ENCODE measurements at regions not wholly inside any gene's neighbourhood (a gene's known extent, or its start where the extent isn't known, plus 50 kb on each side); places are given as distances from the start of the nearest gene placed in this dataset.
A peak's percentile ranks its signal among the peaks of the same experiment; 100 is the strongest.

DNA sequence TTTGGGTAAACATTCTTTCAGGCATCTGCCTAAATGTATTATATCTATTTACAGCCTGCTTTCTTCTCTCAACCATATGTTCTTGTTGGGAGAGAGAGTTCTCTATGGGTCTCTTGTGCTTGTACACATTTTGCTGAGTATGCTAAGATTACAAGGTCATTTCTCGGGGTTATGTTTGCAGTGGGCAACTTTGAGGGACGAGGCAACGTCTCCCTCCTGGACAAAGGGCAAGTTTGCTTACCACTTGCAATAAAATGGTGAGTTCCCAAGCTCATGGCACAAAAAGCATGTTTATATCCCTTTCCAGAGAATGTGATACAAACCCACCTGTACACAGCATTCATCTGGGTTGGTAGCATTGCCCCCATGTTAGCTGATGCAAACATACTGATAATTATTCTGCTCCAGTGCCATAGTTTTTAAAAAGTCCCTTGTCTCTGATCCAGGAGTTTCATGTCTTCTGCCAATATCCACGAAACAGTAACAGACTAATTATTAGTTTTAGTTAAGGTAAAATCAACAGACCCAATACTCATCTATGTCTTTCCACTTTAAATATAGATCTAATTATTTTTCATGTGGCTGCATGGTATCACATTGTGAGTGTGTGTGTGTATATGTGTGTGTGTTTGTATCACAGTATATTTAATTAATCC lies 84.2 kb upstream of the MAPK4 start:
- Histone ChIP-seq H3K4me1 (no peaks in the 10 kb centered on the region), H3K27ac (no peak overlapping the region), H3K36me3 (no peaks in the 10 kb centered on the region), H3K27me3 (peaks cover 0 to 3% (median 0%) of the 10 kb centered on the region in 3 donors), H3K9me3 (no peaks in the 10 kb centered on the region), H3K4me3 (no peak overlapping the region)
- intact Hi-C loops (cut with DNase I; ENCODE audit: low total_unique reads) = no loop called here
- WGBS, 5 donors = 22 to 41% (median 34%) methylated on average over 4 of the region's 4 CpGs
- DNase-seq = no peak
- TF ChIP-seq EP300 (IDR thresholded peaks at IDR 0.05) (no peak), POLR2AphosphoS5 (IDR thresholded peaks at IDR 0.05) (no peak), POLR2A (IDR thresholded peaks at IDR 0.05) (no peak)
- TF ChIP-seq, protein P1, sequence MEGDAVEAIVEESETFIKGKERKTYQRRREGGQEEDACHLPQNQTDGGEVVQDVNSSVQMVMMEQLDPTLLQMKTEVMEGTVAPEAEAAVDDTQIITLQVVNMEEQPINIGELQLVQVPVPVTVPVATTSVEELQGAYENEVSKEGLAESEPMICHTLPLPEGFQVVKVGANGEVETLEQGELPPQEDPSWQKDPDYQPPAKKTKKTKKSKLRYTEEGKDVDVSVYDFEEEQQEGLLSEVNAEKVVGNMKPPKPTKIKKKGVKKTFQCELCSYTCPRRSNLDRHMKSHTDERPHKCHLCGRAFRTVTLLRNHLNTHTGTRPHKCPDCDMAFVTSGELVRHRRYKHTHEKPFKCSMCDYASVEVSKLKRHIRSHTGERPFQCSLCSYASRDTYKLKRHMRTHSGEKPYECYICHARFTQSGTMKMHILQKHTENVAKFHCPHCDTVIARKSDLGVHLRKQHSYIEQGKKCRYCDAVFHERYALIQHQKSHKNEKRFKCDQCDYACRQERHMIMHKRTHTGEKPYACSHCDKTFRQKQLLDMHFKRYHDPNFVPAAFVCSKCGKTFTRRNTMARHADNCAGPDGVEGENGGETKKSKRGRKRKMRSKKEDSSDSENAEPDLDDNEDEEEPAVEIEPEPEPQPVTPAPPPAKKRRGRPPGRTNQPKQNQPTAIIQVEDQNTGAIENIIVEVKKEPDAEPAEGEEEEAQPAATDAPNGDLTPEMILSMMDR (IDR thresholded peaks at IDR 0.05) = no peak

DNA sequence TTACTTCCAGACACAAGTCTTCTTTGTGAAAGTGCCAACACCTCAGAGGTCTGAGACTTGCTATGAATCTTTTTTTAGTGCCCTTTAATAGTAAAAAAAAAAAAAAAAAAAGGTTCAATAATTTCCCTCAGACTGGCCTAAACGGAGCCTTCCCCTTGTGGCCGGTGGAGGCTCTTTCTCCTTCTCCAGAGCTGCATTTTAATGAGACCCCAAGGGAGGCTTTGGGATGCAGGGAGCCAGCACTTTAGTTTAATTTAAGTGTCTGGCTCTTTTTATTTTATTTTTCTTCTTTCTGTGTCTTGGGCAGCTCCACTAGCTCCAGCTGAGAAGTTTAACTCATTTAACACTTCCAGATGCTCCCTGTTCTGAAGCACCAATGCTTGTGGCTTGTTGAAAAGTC lies 67.8 kb upstream of the MAPK4 start:
- Histone ChIP-seq H3K27me3 (no peaks in the 10 kb centered on the region), H3K9me3 (peaks cover 0 to 17% (median 11%) of the 10 kb centered on the region in 4 donors), H3K4me1 (no peaks in the 10 kb centered on the region), H3K4me3 (no peak overlapping the region), H3K27ac (no peak overlapping the region), H3K36me3 (no peaks in the 10 kb centered on the region)
- DNase-seq = peak in 1 of 2 donors; percentile 13
- WGBS, 5 donors = 38 to 79% (median 72%) methylated on average over 2 of the region's 2 CpGs
- TF ChIP-seq, protein P1 (IDR thresholded peaks at IDR 0.05) = no peak
- TF ChIP-seq POLR2AphosphoS5 (IDR thresholded peaks at IDR 0.05) = no peak
- no peak for TF ChIP-seq POLR2A (IDR thresholded peaks at IDR 0.05)
- intact Hi-C loops (cut with DNase I; ENCODE audit: low total_unique reads) = no loop called here

DNA sequence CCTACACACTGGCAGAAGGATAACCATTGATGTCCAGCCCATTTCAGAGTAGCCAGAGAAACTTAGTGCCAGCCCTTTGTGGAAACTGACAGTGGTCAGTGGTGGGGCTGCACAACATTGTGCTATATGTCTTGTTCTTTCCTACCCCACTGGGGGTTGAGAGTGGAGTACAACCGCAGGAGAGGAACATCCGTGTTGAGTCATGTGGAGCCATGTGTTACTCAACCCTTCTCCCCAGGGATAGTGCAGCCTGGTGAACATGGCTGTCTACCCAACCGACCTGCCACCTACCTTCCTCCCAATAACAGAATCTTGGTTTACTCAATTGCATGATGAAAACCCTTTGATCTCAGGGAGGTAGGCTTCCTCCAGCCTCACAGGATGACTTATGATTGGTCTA lies 65.3 kb upstream of the MAPK4 start:
- H3K36me3 ChIP-seq = no peaks in the 10 kb centered on the region
- no peak overlapping the region for H3K27ac ChIP-seq
- no peak for TF ChIP-seq POLR2AphosphoS5 (IDR thresholded peaks at IDR 0.05)
- TF ChIP-seq EP300 (IDR thresholded peaks at IDR 0.05) = no peak
- TF ChIP-seq POLR2A (IDR thresholded peaks at IDR 0.05) = no peak
- peaks cover 0 to 17% (median 11%) of the 10 kb centered on the region in 4 donors for H3K9me3 ChIP-seq
- DNase-seq = no peak
- intact Hi-C loops (cut with DNase I; ENCODE audit: low total_unique reads) = no loop called here
- WGBS, 5 donors = 71 to 92% (median 88%) methylated on average over 2 to 3 of the region's 3 CpGs
- H3K27me3 ChIP-seq = no peaks in the 10 kb centered on the region
- H3K4me1 ChIP-seq = no peaks in the 10 kb centered on the region
- no peak overlapping the region for H3K4me3 ChIP-seq

DNA sequence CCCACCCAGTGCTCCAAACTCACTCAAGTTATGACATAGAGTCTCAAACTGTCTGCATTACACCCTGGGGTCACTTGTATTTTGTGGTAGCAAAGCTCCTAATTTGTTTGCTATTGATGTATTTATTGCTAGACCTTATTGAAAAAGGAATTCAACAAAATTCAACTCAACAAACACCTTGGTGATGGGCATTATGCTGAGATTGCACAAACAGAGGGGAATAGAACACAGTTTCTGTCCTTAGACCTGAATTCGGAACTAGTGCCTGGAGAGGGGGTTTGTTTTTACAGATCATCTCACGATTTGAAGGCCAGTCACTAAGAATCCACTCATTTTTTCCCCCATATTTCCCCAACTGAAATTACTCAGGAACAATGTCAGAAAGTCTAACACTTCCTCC lies 53.5 kb upstream of the MAPK4 start:
- Histone ChIP-seq H3K9me3 (no peaks in the 10 kb centered on the region), H3K4me1 (no peaks in the 10 kb centered on the region), H3K27ac (no peak overlapping the region), H3K36me3 (no peaks in the 10 kb centered on the region), H3K27me3 (no peaks in the 10 kb centered on the region), H3K4me3 (no peak overlapping the region)
- intact Hi-C loops (cut with DNase I; ENCODE audit: low total_unique reads) = loop anchor here (5.0 to 10.0 kb wide), 2 partner anchors 78 to 271 kb away; no protein-coding TSS in a partner anchor
- no peak for DNase-seq
- no peak for TF ChIP-seq POLR2AphosphoS5 (IDR thresholded peaks at IDR 0.05)
- no peak for TF ChIP-seq EP300 (IDR thresholded peaks at IDR 0.05)
- WGBS, 5 donors = 70 to 82% (median 72%) methylated on average over 2 of the region's 2 CpGs

DNA sequence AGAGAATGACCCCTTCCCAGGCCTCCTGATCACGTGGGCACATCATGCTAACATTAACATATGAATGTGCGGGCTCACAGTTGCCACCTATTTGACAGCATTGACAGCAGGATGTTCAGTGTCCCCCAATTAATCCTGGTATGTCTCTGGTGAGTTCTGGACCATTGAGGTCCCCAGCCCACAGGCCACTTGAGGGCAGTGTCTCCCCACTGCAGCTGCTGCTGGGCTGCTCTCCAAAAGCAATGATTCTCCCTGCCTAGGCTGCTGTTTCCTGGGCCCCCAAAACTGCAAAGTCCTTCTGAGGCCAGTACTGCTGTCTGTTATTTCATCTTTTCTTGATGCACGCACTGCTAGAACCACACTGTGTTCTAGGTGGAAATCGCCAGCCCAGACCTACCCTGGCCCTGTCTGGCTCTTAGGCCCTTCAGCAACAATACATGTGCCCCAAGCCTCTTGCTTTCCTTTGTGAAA lies 52.7 kb upstream of the MAPK4 start:
- peak; percentile 48 to 79 for DNase-seq
- Histone ChIP-seq H3K27ac (no peak overlapping the region), H3K4me3 (no peak overlapping the region), H3K4me1 (no peaks in the 10 kb centered on the region), H3K36me3 (no peaks in the 10 kb centered on the region), H3K9me3 (no peaks in the 10 kb centered on the region), H3K27me3 (no peaks in the 10 kb centered on the region)
- intact Hi-C loops (cut with DNase I; ENCODE audit: low total_unique reads) = loop anchor here (5.0 to 10.0 kb wide), 2 partner anchors 78 to 270 kb away; no protein-coding TSS in a partner anchor
- TF ChIP-seq, protein P1 (IDR thresholded peaks at IDR 0.05) = peak in 5 of 7 experiments; percentile 49 to 68 (median 57)
- TF ChIP-seq POLR2A (IDR thresholded peaks at IDR 0.05) = no peak
- WGBS, 5 donors = 28 to 47% (median 42%) methylated on average over 4 of the region's 4 CpGs
